ENCODE measurements at regions not wholly inside any gene's neighbourhood (a gene's known extent, or its start where the extent isn't known, plus 50 kb on each side); places are given as distances from the start of the nearest gene placed in this dataset.
"Not testable (repeated sequence)": the region's sequence is repeated elsewhere in the genome, so short reads cannot be mapped to it uniquely, and the experiment has no call there.

GRCh38 chrX:86981326-86981879 is 536.2 kb upstream of the KLHL4 start:
- no peak for ATAC-seq
- in situ Hi-C loops (cut with HindIII; ENCODE audit: low pct_unique_long_range_greater_than_20kb, low sequenced_read_pairs) (no loop called here), intact Hi-C loops (cut with micrococcal nuclease; ENCODE audit: unreplicated experiment) (no loop called here)
- ChIA-PET CTCF (no interaction called here), POLR2A (no interaction called here)
- TF ChIP-seq POLR2AphosphoS5 (IDR thresholded peaks at IDR 0.05; ENCODE audit: low read depth, low read length) (no peak), REST (IDR thresholded peaks at IDR 0.05; ENCODE audit: insufficient read depth in 1 of 2, low read depth in 2 of 2, low read length in 1 of 2) (no peak), SIN3A (IDR thresholded peaks at IDR 0.05; ENCODE audit: borderline replicate concordance, insufficient read depth, low read depth, low read length) (no peak), CTCF (IDR thresholded peaks at IDR 0.05) (no peak), TCF7L2 (IDR thresholded peaks at IDR 0.05; ENCODE audit: low read depth, low read length) (no peak)
- Histone ChIP-seq H3K27ac (ENCODE audit: low read length) (no peak overlapping the region), H3K4me3 (ENCODE audit: low read depth in 2 of 2, low read length in 2 of 2) (no peak overlapping the region), H3K4me1 (ENCODE audit: control insufficient read depth, insufficient read depth, low read length) (no peaks in the 10 kb centered on the region), H3K9me3 (ENCODE audit: control insufficient read depth, insufficient read depth, low read depth, low read length) (no peaks in the 10 kb centered on the region), H3K36me3 (ENCODE audit: control insufficient read depth, insufficient read depth, low read length) (no peaks in the 10 kb centered on the region), H3K27me3 (ENCODE audit: control insufficient read depth, insufficient read depth, low read length) (no peaks in the 10 kb centered on the region)
- DNase-seq (ENCODE audit: low read depth, low spot score): no peak
- no TSS peak for BruUV-seq (replicated peaks)

- BruUV-seq (replicated peaks): not testable (repeated sequence)
Observed at GRCh38 chrX:86987351-86987750, 530.3 kb upstream of the KLHL4 start.

DNA sequence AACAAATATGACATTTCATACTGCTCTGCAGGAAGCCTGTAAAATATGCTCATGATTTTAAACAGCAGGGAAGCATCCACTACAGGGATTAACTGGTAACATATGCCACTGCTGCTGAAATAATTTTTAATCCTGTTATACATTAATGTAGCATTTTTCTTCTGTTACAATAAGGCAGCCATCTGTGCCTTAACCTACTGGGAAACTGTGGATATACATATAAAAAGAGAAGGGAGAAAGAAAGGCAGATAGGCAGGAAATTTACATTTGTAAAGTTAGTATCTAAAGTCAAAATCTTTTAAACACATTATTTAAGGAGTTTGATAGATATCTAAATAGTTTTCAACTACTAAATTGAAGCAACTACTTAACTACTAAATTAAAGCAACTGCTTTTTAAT is 514.6 kb upstream of the KLHL4 start:
- ATAC-seq: no peak

More at GRCh38 chrX:86987351-86987750, 530.3 kb upstream of the KLHL4 start:
- H3K4me3 ChIP-seq (ENCODE audit: low read depth in 2 of 2, low read length in 2 of 2); POLR2A ChIA-PET; intact Hi-C loops (cut with micrococcal nuclease; ENCODE audit: unreplicated experiment); DNase-seq (ENCODE audit: low read depth, low spot score); in situ Hi-C loops (cut with HindIII; ENCODE audit: low pct_unique_long_range_greater_than_20kb, low sequenced_read_pairs); H3K27me3 ChIP-seq (ENCODE audit: control insufficient read depth, insufficient read depth, low read length); H3K36me3 ChIP-seq (ENCODE audit: control insufficient read depth, insufficient read depth, low read length); CTCF ChIA-PET; ATAC-seq; H3K27ac ChIP-seq (ENCODE audit: low read length); H3K9me3 ChIP-seq (ENCODE audit: control insufficient read depth, insufficient read depth, low read depth, low read length); H3K4me1 ChIP-seq (ENCODE audit: control insufficient read depth, insufficient read depth, low read length): not testable (repeated sequence)

More for the DNA sequence above, 514.6 kb upstream of the KLHL4 start:
- BruUV-seq (replicated peaks): no TSS peak
- intact Hi-C loops (cut with micrococcal nuclease; ENCODE audit: unreplicated experiment): no loop called here
- CTCF ChIA-PET: no interaction called here
- TF ChIP-seq CTCF (IDR thresholded peaks at IDR 0.05) (no peak), POLR2AphosphoS5 (IDR thresholded peaks at IDR 0.05; ENCODE audit: low read depth, low read length) (no peak), REST (IDR thresholded peaks at IDR 0.05; ENCODE audit: insufficient read depth in 1 of 2, low read depth in 2 of 2, low read length in 1 of 2) (no peak), SIN3A (IDR thresholded peaks at IDR 0.05; ENCODE audit: borderline replicate concordance, insufficient read depth, low read depth, low read length) (no peak), TCF7L2 (IDR thresholded peaks at IDR 0.05; ENCODE audit: low read depth, low read length) (no peak)
- H3K27me3 ChIP-seq (ENCODE audit: control insufficient read depth, insufficient read depth, low read length): no peaks in the 10 kb centered on the region
- no peaks in the 10 kb centered on the region for H3K4me1 ChIP-seq (ENCODE audit: control insufficient read depth, insufficient read depth, low read length)
- in situ Hi-C loops (cut with HindIII; ENCODE audit: low pct_unique_long_range_greater_than_20kb, low sequenced_read_pairs): no loop called here
- H3K27ac ChIP-seq (ENCODE audit: low read length): no peak overlapping the region
- POLR2A ChIA-PET: no interaction called here
- no peaks in the 10 kb centered on the region for H3K9me3 ChIP-seq (ENCODE audit: control insufficient read depth, insufficient read depth, low read depth, low read length)
- no peaks in the 10 kb centered on the region for H3K36me3 ChIP-seq (ENCODE audit: control insufficient read depth, insufficient read depth, low read length)
- H3K4me3 ChIP-seq (ENCODE audit: low read depth in 2 of 2, low read length in 2 of 2): no peak overlapping the region
- DNase-seq (ENCODE audit: low read depth, low spot score): no peak

All from Panc1 (cell line).